GM19463 (cell line): ENCODE measurements at regions not wholly inside any gene's neighbourhood (a gene's known extent, or its start where the extent isn't known, plus 50 kb on each side); places are given as distances from the start of the nearest gene placed in this dataset.
"Not testable (repeated sequence)": the region's sequence is repeated elsewhere in the genome, so short reads cannot be mapped to it uniquely, and the experiment has no call there.

Experiments
- ATAC-seq: cut with Tn5 transposase; IDR thresholded peaks from one replicate; pipeline ENCODE4 v1.9.1; 2021; ENCODE audit warnings: mild to moderate bottlenecking, moderate library complexity; ENCODE audit not compliant: unreplicated experiment

DNA sequence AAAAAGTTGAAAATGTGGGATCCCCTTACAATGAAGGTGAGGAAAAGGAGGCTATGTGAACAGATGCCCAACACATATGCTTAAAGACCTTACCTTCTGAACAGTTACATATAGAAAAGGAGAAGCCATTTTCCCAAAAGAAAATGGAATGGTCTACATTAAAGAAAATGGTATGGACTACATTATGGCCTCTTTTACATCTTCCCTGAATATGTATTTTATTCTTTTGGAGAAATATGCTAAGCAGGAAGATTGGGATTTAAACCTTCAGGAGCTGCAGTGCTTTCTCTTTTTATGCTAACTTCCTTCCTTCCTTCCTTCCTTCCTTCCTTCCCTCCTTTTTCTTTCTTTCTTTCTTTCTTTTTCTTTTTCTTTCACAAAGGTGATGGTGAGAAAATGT is 155.4 kb downstream of the SEC23IP start:
- ATAC-seq, result no peak

GRCh38 chr10:120048391-120048790 is 155.9 kb downstream of the SEC23IP start:
- no peak for ATAC-seq

DNA sequence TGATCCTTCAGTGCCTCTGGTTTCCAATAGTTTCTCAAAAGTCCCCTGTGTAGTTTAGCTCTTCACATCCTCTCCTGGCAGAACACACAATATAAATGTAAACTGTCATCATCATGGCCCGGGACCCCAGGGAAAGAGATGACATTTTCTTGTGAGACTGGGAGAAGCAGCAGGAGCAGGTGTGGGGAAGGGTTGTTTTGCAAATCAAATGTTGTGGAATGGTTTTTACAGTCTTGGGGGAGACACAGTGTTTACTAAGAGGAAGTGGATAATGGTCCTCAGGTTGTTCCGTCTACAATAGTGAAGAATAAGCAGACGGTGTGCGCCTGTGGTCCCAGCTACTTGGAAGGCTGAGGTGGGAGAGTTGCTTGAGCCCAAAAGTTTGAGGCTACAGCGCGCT is 159.1 kb downstream of the SEC23IP start:
- ATAC-seq, result no peak

GRCh38 chr10:120052964-120053702 is 160.6 kb downstream of the SEC23IP start:
- no peak for ATAC-seq

- not testable (repeated sequence) for ATAC-seq
Observed at GRCh38 chr10:120059790-120060189, 167.3 kb downstream of the SEC23IP start.

GRCh38 chr10:120067427-120067826 is 174.9 kb downstream of the SEC23IP start:
- no peak for ATAC-seq

GRCh38 chr10:120069700-120070099 is 177.2 kb downstream of the SEC23IP start:
- no peak for ATAC-seq

DNA sequence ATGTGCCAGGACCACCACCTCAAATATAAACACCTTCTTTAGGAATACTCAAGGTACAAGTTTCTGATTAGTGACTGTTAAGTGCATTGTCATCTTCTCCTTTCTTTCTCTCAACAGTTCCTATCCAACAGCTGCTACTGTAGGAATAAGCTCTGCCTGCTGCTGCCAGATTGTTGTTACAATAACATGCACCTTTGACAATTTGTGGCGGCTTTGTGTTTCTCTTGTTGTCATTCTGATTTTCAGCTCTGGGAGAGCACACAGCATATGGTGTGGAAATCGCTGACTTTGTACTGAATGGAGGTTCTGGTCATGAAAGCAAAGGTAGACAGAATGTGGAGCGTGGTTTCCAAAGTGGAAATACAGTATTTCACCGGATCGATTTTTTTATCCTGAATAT is 182.8 kb downstream of the SEC23IP start:
- ATAC-seq, result no peak

GRCh38 chr10:120076996-120077706 is 184.6 kb downstream of the SEC23IP start:
- no peak for ATAC-seq

DNA sequence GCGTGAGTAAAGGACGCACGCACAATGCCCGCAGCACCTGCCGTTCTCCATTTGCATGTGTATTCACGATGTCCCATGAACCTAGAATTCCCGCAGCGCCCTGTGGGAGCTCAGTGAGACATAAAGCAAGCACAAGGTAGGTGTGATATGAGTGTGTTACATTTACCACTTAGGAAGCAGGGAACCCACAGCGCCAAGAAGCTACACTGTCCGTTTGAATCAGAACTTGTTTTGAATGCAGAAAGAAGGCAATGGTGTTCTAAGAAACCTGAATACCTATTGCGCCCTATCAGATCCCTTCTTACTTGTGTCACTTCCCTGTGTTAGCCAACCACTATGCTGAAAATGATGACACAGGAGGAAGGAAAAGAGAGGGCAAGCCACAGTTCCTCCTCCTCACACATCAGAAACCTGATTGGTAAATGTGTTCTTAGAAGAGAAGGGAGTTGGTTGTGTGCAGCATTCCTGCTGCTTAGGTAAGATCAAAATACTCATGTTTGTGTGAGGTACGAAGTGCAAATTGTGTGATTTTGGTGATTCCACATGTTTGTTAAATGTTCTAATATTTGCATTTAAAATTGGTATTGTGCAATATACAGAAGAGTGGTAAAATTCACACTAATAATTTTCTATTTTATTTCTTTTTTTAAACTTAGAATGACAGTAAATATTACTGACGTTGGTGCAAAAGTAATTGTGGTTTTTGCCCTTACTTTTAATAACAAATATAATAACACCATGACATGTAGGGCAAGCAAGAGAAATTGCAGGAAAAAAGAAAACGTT is 185.4 kb downstream of the SEC23IP start:
- no peak for ATAC-seq

- ATAC-seq, result no peak
Observed at GRCh38 chr10:120085096-120085796, 192.7 kb downstream of the SEC23IP start.

DNA sequence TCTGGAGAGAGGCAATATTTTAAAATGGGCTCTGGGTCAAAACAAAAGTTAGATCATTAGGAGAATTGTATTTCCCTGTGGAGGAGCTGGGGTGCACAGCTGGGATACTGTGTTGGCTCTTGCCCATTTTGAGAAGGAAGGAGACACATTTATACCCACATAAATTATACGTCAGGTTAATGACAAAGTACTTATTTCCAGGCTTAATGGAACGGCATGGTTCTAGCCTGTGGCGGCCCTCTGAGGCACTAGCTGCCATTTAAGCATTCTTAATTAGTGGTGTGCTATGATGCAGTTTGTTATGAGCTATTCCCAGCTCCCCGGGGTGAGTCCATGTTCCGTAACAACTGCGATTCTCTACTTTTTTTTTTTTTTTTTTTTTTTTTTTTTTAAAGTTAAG is 193.5 kb downstream of the SEC23IP start:
- ATAC-seq, result no peak

GRCh38 chr10:120087109-120087508 is 194.6 kb downstream of the SEC23IP start:
- ATAC-seq, result no peak

GRCh38 chr10:120095875-120096274 is 203.3 kb downstream of the SEC23IP start:
- ATAC-seq, result no peak

- ATAC-seq, result no peak
Observed at GRCh38 chr10:120097766-120098165, 205.2 kb downstream of the SEC23IP start.

GRCh38 chr10:120098232-120098930 is 205.9 kb downstream of the SEC23IP start:
- no peak for ATAC-seq

DNA sequence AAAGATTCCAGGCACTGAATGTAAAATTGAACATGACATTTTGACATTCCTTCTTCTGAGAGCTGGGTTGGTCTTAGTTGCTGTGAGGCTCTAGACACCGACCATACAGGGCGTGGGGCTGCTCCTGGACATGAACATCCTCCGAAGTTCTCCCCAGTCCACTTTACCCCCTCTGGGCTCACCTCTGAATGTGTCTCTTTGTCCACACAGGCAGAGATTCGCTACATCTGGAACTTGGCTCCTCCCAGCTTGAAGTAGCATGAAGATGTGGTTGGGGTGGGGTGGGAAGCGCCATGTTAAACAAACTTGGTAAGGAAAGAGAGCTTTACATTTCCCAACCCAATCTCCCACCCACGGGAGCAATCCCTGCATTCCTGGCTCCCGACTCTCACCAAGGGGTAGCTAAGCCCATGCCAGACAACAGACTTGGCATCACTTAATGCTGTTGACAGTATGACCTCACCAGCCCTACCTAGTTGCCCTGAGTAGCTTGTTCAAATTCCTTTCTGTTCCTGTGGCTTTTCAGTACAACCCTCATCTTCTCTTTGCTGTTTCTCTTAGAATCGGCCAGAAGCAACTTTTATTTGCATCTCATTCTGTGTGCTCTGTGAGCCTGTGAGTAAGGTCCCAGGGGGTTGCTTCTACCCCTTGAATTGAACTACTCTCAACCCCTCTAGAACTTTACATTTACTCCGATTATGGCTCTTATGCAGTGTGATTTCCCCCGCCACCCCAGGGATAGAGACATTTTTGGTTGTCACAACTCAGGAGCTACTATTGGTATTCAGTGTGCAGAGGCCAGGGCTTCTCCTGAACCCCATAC is 211.4 kb downstream of the SEC23IP start:
- ATAC-seq, result no peak

DNA sequence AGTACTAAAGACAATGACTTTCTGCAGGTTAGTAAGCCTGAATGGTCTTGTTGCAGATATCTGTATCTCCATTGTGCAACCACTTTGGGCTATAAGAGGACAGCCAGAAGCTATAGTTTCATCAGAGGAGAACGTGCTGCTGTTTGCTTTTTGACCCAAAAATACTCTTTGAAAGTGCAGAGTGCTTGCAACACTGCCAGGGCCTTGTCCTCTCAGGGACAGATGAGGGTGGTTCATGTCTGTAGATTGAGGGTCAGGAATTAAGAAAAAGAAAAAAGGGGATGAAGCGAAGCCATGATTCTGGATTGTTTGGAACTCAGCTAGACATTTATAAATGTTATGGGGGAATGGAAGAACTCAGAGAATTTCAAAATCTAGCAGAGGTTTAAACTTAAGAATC is 212.5 kb downstream of the SEC23IP start:
- ATAC-seq, result no peak

- ATAC-seq, result no peak
Observed at GRCh38 chr10:120105492-120105891, 213.0 kb downstream of the SEC23IP start.

DNA sequence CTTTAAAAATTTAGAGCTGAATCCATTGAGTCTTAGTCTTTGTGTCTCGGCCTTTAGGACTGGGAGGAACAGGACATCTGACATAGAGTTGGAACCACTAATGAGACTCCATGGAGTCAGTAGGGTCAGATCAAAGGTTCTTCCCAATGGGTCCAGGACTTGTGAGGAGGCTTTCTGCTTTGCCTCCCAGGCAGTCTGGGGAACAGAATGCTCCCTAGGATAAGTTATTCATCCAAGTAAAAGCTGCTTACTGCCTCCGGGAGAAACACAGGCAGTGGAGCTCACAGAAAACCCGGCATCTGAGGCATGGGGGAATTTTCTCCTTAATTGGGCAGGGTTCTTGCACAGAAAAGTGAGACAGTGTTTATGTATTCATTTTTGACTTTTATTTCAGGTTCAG is 216.4 kb downstream of the SEC23IP start:
- no peak for ATAC-seq
